HL-60 (cell line): ENCODE measurements at regions not wholly inside any gene's neighbourhood (a gene's known extent, or its start where the extent isn't known, plus 50 kb on each side); places are given as distances from the start of the nearest gene placed in this dataset.

Experiments
- DNase-seq, 2 experiments: peaks; one replicate each; pipeline ENCODE4 v3.0.0-alpha.2; 2010 to 2020; ENCODE audit warnings: low read depth in 1 of 2, low spot score in 1 of 2
- H3K27ac ChIP-seq: fragments of 250-450 bp; sonication (Bioruptor Pico); replicated peaks from 2 replicates; pipeline ENCODE4 v1.5.1; 2020; ENCODE audit warnings: mild to moderate bottlenecking, moderate library complexity
- H3K27me3 ChIP-seq: fragments of 250-450 bp; sonication (Bioruptor Pico); 2 replicates; pipeline ENCODE4 v1.5.1; 2021; ENCODE audit warnings: mild to moderate bottlenecking, moderate library complexity; ENCODE audit not compliant: insufficient read depth, poor library complexity, severe bottlenecking
- H3K4me3 ChIP-seq: replicated peaks from 2 replicates; pipeline ENCODE4 v1.5.1; 2011; ENCODE audit warnings: mild to moderate bottlenecking, control low read depth, low read length; ENCODE audit not compliant: insufficient read depth
- GABPA ChIP-seq: IDR thresholded peaks from 2 replicates; pipeline ENCODE4 v1.6.1; 2012; ENCODE audit warnings: low read depth
- POLR2AphosphoS5 ChIP-seq: IDR thresholded peaks from 2 replicates; pipeline ENCODE4 v1.6.1; 2012; ENCODE audit warnings: low read depth
- SPI1 ChIP-seq: IDR thresholded peaks from 2 replicates; pipeline ENCODE4 v1.6.1; 2012; ENCODE audit warnings: low read depth, mild to moderate bottlenecking, borderline replicate concordance
- TF ChIP-seq, protein P1 (sequence below): IDR thresholded peaks from 2 replicates; pipeline ENCODE4 v1.6.1; 2012; ENCODE audit warnings: low read depth; ENCODE audit not compliant: insufficient replicate concordance
- TF ChIP-seq, protein P2 (sequence below): IDR thresholded peaks from one replicate; pipeline ENCODE4 v1.5.1; 2011; ENCODE audit warnings: low read length, control low read depth, inconsistent platforms; ENCODE audit not compliant: insufficient read depth

DNA sequence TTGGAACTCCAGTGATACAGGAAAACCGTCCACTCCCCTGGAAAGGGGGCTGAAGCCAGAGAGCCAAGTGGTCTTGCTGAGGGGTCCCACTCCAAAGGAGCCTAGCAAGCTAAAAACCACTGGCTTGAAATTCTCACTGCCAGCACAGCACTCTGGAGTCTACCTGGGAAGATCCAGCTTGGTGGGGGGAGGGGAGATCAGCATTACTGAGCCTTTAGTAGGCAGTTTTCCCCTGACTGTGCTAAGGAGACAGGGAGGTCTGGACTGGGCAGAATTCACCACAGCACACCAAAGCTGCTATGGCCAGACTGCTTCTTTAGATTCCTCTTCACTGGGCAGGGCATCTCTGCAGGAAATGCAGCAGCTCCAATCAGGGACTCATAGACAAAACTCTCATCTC is 510.7 kb upstream of the LRRTM1 start:
- Histone ChIP-seq H3K27me3 (no peaks in the 10 kb centered on the region), H3K4me3 (no peak overlapping the region), H3K27ac (no peak overlapping the region)
- TF ChIP-seq, protein P1, sequence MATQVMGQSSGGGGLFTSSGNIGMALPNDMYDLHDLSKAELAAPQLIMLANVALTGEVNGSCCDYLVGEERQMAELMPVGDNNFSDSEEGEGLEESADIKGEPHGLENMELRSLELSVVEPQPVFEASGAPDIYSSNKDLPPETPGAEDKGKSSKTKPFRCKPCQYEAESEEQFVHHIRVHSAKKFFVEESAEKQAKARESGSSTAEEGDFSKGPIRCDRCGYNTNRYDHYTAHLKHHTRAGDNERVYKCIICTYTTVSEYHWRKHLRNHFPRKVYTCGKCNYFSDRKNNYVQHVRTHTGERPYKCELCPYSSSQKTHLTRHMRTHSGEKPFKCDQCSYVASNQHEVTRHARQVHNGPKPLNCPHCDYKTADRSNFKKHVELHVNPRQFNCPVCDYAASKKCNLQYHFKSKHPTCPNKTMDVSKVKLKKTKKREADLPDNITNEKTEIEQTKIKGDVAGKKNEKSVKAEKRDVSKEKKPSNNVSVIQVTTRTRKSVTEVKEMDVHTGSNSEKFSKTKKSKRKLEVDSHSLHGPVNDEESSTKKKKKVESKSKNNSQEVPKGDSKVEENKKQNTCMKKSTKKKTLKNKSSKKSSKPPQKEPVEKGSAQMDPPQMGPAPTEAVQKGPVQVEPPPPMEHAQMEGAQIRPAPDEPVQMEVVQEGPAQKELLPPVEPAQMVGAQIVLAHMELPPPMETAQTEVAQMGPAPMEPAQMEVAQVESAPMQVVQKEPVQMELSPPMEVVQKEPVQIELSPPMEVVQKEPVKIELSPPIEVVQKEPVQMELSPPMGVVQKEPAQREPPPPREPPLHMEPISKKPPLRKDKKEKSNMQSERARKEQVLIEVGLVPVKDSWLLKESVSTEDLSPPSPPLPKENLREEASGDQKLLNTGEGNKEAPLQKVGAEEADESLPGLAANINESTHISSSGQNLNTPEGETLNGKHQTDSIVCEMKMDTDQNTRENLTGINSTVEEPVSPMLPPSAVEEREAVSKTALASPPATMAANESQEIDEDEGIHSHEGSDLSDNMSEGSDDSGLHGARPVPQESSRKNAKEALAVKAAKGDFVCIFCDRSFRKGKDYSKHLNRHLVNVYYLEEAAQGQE = no peak
- TF ChIP-seq SPI1 (no peak), GABPA (no peak), POLR2AphosphoS5 (no peak)
- TF ChIP-seq, protein P2, sequence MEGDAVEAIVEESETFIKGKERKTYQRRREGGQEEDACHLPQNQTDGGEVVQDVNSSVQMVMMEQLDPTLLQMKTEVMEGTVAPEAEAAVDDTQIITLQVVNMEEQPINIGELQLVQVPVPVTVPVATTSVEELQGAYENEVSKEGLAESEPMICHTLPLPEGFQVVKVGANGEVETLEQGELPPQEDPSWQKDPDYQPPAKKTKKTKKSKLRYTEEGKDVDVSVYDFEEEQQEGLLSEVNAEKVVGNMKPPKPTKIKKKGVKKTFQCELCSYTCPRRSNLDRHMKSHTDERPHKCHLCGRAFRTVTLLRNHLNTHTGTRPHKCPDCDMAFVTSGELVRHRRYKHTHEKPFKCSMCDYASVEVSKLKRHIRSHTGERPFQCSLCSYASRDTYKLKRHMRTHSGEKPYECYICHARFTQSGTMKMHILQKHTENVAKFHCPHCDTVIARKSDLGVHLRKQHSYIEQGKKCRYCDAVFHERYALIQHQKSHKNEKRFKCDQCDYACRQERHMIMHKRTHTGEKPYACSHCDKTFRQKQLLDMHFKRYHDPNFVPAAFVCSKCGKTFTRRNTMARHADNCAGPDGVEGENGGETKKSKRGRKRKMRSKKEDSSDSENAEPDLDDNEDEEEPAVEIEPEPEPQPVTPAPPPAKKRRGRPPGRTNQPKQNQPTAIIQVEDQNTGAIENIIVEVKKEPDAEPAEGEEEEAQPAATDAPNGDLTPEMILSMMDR = no peak
- DNase-seq = no peak

DNA sequence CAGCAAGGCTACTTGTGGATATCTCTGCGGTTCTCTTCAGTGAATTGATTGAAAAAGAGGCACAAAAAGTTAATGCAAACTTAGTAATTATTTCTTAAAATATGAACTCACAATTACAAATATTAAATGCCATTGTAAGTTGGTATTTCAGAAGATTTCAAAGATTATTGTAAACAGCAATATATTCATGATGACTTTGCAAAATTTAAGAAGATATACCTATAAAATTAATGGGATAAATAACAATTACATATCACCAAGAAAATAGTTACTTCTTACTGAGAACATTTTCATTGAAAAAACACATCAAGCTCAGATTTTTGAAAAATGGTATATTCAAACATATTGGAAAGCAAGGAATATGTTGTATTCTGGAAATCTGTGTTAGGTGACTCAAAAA is 482.0 kb upstream of the LRRTM1 start:
- Histone ChIP-seq H3K27ac (no peak overlapping the region), H3K4me3 (no peak overlapping the region), H3K27me3 (no peaks in the 10 kb centered on the region)
- TF ChIP-seq, protein P1 = no peak
- TF ChIP-seq SPI1 = no peak
- DNase-seq = no peak

DNA sequence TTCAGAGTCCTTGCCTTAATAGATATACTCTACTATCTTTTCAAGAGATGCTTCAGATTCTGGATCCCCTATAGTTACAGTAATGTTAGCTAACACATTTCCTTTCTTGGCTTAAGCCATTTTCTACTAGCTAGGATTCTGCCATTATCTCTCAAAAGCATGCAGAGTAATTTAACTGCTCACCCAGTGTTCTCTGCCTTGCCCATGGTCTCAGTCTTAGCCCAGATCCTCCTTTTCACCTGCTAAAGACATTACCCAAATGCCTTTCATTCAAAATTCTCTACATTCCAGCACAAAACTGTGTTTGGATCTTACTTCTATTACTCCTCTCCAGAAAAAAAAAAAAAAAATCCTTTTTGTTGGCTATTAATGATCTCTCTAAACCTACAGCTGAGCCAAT is 474.2 kb upstream of the LRRTM1 start:
- H3K4me3 ChIP-seq = no peak overlapping the region
- no peaks in the 10 kb centered on the region for H3K27me3 ChIP-seq
- no peak for TF ChIP-seq POLR2AphosphoS5
- no peak for TF ChIP-seq GABPA
- no peak for TF ChIP-seq SPI1
- TF ChIP-seq, protein P1 = no peak
- TF ChIP-seq, protein P2 = no peak
- DNase-seq = no peak
- no peak overlapping the region for H3K27ac ChIP-seq

DNA sequence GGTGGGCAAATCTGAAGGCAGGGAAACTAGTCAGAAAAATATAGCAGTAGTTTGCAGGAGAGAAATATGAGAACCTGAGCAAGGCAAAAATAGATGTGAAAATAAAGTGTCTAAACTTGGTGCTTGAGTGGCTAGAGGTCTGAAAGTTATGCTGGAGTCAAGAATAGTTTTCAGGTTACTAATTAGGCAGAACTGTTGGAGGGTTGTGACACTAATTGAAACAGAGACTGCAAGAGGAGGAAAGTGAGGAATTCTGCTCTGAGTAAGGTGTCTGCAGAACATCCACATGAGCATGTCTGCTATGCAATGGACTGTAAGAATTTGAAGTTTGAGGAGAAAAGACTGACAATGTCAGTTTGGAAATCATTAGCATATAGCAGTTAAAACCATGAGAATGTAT is 444.0 kb upstream of the LRRTM1 start:
- TF ChIP-seq POLR2AphosphoS5 (no peak), GABPA (no peak), SPI1 (no peak)
- TF ChIP-seq, protein P1 = no peak
- TF ChIP-seq, protein P2 = no peak
- no peak overlapping the region for H3K27ac ChIP-seq
- no peak for DNase-seq
- no peaks in the 10 kb centered on the region for H3K27me3 ChIP-seq
- H3K4me3 ChIP-seq = no peak overlapping the region
